Activated B cell treated with CpG ODN at 0.5 μM for 24 hours (primary cell): ENCODE measurements at regions not wholly inside any gene's neighbourhood (a gene's known extent, or its start where the extent isn't known, plus 50 kb on each side); places are given as distances from the start of the nearest gene placed in this dataset.

Source experiments
- ATAC-seq: fragments of 200-7000 bp; cut with Tn5 transposase; one replicate; pipeline ENCODE4 v1.10.0; 2021; ENCODE audit warnings: low read depth, mild to moderate bottlenecking, moderate library complexity
- CTCF ChIA-PET: fragments of 350-600 bp; sonication (Branson Sonifier 250); formaldehyde crosslinking; loops from one replicate; lab custom pipeline; 2021; ENCODE audit warnings: antibody characterized with exemption; lab: Charles Lee
- POLR2A ChIA-PET: fragments of 350-600 bp; sonication (Branson Sonifier 250); formaldehyde crosslinking; loops from one replicate; lab custom pipeline; 2021; ENCODE audit warnings: antibody characterized with exemption; lab: Charles Lee
- DNase-seq: peaks from one replicate; pipeline ENCODE4 v3.0.0; 2022
- H3K27ac Mint-ChIP-seq: one replicate; pipeline ENCODE4 v1.8.0; 2020; ENCODE audit warnings: mixed read lengths
- H3K27me3 Mint-ChIP-seq: one replicate; pipeline ENCODE4 v1.8.0; 2021; ENCODE audit warnings: mixed read lengths
- H3K36me3 Mint-ChIP-seq: one replicate; pipeline ENCODE4 v1.8.0; 2021; ENCODE audit warnings: low read depth, mixed read lengths
- H3K4me1 Mint-ChIP-seq: one replicate; pipeline ENCODE4 v1.8.0; 2021; ENCODE audit warnings: mixed read lengths
- H3K4me3 Mint-ChIP-seq: one replicate; pipeline ENCODE4 v1.8.0; 2020; ENCODE audit warnings: mild to moderate bottlenecking, mixed read lengths
- H3K9me3 Mint-ChIP-seq: one replicate; pipeline ENCODE4 v1.8.0; 2020; ENCODE audit warnings: mixed read lengths
- intact Hi-C: fragments of 100-400 bp; cut with micrococcal nuclease; formaldehyde crosslinking; loops from one replicate; pipeline ENCODE4 v1.15.1; 2024
- TF ChIP-seq, protein P1 (sequence below): fragments of 200-600 bp; IDR thresholded peaks from one replicate; pipeline ENCODE4 v1.8.0; 2022; ENCODE audit warnings: antibody characterized with exemption, mild to moderate bottlenecking

DNA sequence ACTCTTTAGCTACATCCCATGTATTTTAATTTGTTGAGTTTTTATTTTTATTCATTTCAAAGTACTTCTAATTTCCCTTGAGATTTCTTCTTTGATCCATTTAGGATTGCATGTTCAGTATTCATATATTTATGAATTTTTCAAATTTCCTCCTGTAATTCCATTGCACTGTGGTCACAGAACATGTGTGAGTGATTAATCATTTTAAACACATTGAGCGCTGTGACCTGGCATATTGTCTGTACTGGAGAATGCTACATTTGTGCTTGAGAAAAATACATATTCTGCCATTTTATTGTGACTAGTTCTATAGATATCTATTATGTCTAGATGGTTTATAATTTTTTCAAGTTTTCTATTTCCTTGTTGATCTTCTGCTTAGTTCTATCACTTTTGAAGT, 353.7 kb downstream of the RAD51AP2 start:
- TF ChIP-seq, protein P1, sequence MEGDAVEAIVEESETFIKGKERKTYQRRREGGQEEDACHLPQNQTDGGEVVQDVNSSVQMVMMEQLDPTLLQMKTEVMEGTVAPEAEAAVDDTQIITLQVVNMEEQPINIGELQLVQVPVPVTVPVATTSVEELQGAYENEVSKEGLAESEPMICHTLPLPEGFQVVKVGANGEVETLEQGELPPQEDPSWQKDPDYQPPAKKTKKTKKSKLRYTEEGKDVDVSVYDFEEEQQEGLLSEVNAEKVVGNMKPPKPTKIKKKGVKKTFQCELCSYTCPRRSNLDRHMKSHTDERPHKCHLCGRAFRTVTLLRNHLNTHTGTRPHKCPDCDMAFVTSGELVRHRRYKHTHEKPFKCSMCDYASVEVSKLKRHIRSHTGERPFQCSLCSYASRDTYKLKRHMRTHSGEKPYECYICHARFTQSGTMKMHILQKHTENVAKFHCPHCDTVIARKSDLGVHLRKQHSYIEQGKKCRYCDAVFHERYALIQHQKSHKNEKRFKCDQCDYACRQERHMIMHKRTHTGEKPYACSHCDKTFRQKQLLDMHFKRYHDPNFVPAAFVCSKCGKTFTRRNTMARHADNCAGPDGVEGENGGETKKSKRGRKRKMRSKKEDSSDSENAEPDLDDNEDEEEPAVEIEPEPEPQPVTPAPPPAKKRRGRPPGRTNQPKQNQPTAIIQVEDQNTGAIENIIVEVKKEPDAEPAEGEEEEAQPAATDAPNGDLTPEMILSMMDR: no peak
- ChIA-PET POLR2A (no interaction called here), CTCF (interaction anchor here (1.0 kb wide), 1 partner anchor 202 kb away, joined by 3 read pairs; no protein-coding TSS in a partner anchor)
- ATAC-seq (no peak), DNase-seq (no peak)
- no peaks in the 10 kb centered on the region for H3K36me3 Mint-ChIP-seq
- no peaks in the 10 kb centered on the region for H3K9me3 Mint-ChIP-seq
- peaks cover 24% of the 10 kb centered on the region for H3K4me1 Mint-ChIP-seq
- H3K27ac Mint-ChIP-seq: no peak overlapping the region
- intact Hi-C loops: no loop called here
- no peak overlapping the region for H3K4me3 Mint-ChIP-seq
- H3K27me3 Mint-ChIP-seq: no peaks in the 10 kb centered on the region

DNA sequence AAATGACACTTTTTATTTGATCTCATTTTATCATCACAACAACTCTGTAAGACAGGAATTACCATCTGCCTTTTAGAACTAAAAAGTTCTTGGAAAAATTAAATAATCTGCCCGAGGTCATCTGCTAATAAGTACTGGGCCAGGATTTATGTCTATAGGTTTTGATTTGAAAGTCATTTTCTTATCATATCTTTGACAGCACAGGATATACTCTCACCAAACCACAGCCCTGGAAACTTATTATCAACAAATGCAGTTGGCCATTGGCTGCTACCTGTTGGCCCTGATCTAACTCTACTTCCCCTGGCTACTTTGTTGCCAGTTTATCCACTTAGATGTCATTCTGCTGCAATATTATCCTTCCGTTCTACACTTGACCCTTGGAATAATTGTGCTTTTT, 354.6 kb downstream of the RAD51AP2 start:
- ATAC-seq: no peak
- DNase-seq: no peak
- intact Hi-C loops: no loop called here
- Mint-ChIP-seq H3K27ac (no peak overlapping the region), H3K9me3 (no peaks in the 10 kb centered on the region), H3K27me3 (no peaks in the 10 kb centered on the region), H3K4me3 (no peak overlapping the region), H3K4me1 (peaks cover 24% of the 10 kb centered on the region), H3K36me3 (no peaks in the 10 kb centered on the region)
- POLR2A ChIA-PET: no interaction called here
- CTCF ChIA-PET: interaction anchor here (1.0 kb wide), 1 partner anchor 201 kb away, joined by 3 read pairs; no protein-coding TSS in a partner anchor
- TF ChIP-seq, protein P1: no peak

DNA sequence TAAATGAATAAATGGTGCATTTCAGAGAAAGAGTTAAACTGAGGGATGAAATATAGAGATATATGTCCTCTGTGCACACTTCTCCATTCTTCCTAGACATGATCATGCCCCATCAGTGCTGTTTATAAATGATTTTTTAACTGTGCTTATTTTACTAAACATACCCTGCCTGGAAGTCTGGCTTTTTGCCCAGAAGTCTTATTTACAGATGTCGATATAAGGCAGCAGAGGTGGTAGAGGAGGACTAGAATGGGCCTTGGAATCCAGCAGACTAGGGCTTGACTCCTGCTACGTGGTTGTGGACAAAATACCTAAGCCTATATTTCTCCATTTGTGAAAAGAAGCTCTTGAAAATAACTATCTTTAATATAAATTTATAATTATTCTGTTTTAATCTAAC, 355.5 kb downstream of the RAD51AP2 start:
- TF ChIP-seq, protein P1: no peak
- Mint-ChIP-seq H3K4me1 (peaks cover 22% of the 10 kb centered on the region), H3K4me3 (no peak overlapping the region), H3K27me3 (no peaks in the 10 kb centered on the region), H3K36me3 (no peaks in the 10 kb centered on the region), H3K9me3 (no peaks in the 10 kb centered on the region), H3K27ac (no peak overlapping the region)
- CTCF ChIA-PET: no interaction called here
- DNase-seq (no peak), ATAC-seq (no peak)
- POLR2A ChIA-PET: no interaction called here
- intact Hi-C loops: no loop called here

DNA sequence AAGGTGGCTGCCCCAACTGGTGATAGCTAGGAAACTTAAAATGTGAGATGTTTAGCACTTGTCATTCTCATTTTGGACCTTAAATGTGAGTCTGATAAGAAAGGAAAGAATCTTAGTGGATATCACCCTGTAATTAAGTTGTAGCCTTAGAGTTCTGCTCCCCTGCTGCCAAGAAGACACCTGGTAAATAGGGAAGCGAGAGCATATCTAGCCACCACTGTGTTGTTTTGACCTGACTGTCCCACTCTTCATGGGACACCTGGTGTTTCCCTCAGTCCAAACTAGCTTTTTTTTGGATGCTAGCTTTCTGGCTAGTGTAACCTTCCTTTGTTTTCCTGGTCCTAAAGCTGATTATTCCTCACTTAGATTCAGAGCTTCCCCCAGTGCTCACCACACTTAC, 357.6 kb downstream of the RAD51AP2 start:
- ATAC-seq: peak; percentile 40
- intact Hi-C loops: no loop called here
- Mint-ChIP-seq H3K27ac (no peak overlapping the region), H3K36me3 (no peaks in the 10 kb centered on the region), H3K9me3 (no peaks in the 10 kb centered on the region), H3K4me3 (no peak overlapping the region), H3K27me3 (no peaks in the 10 kb centered on the region), H3K4me1 (peaks cover 5% of the 10 kb centered on the region)
- TF ChIP-seq, protein P1: no peak
- CTCF ChIA-PET: interaction anchor here (1.1 kb wide), 1 partner anchor 507 kb away, joined by 3 read pairs; no protein-coding TSS in a partner anchor
- POLR2A ChIA-PET: no interaction called here
- no peak for DNase-seq

DNA sequence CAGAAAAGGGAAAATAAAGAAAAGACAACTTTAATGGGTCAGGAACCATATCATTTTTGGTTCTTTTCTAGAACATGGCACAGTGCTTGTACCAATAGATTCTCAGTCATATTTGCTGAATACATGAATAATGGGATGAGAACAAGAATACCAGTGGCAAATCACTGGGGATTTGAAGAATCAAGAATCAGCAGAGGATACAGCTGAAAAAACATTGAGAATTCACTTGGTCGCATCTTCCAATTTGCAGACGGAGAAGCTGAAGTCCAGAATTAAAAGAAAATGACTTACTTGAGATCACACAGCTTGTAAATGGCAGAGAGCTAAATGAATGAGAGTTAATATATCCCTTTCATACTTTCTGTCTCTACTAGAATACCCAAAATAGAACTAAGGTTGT, 362.2 kb downstream of the RAD51AP2 start:
- DNase-seq (no peak), ATAC-seq (no peak)
- no peaks in the 10 kb centered on the region for H3K27me3 Mint-ChIP-seq
- no peak overlapping the region for H3K27ac Mint-ChIP-seq
- H3K4me3 Mint-ChIP-seq: no peak overlapping the region
- TF ChIP-seq, protein P1: no peak
- intact Hi-C loops: no loop called here
- H3K9me3 Mint-ChIP-seq: no peaks in the 10 kb centered on the region
- ChIA-PET POLR2A (no interaction called here), CTCF (no interaction called here)
- peaks cover 5% of the 10 kb centered on the region for H3K4me1 Mint-ChIP-seq
- H3K36me3 Mint-ChIP-seq: no peaks in the 10 kb centered on the region
